ENCODE measurements at regions not wholly inside any gene's neighbourhood (a gene's known extent, or its start where the extent isn't known, plus 50 kb on each side); places are given as distances from the start of the nearest gene placed in this dataset.

- no peak for DNase-seq (ENCODE audit: insufficient read length, low spot score, missing footprints)
- no peaks in the 10 kb centered on the region for H3K79me2 ChIP-seq (ENCODE audit: insufficient read depth, low read length)
- TF ChIP-seq, protein P1, sequence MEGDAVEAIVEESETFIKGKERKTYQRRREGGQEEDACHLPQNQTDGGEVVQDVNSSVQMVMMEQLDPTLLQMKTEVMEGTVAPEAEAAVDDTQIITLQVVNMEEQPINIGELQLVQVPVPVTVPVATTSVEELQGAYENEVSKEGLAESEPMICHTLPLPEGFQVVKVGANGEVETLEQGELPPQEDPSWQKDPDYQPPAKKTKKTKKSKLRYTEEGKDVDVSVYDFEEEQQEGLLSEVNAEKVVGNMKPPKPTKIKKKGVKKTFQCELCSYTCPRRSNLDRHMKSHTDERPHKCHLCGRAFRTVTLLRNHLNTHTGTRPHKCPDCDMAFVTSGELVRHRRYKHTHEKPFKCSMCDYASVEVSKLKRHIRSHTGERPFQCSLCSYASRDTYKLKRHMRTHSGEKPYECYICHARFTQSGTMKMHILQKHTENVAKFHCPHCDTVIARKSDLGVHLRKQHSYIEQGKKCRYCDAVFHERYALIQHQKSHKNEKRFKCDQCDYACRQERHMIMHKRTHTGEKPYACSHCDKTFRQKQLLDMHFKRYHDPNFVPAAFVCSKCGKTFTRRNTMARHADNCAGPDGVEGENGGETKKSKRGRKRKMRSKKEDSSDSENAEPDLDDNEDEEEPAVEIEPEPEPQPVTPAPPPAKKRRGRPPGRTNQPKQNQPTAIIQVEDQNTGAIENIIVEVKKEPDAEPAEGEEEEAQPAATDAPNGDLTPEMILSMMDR (IDR thresholded peaks at IDR 0.05; ENCODE audit: extremely low read depth, low read depth, low read length): no peak
- no peak overlapping the region for H3K27ac ChIP-seq (ENCODE audit: low read depth, low read length)
- no peak overlapping the region for H2AFZ ChIP-seq (ENCODE audit: low read length)
- no peaks in the 10 kb centered on the region for H4K20me1 ChIP-seq (ENCODE audit: insufficient read depth, low read length)
- no peaks in the 10 kb centered on the region for H3K9me3 ChIP-seq (ENCODE audit: low read depth, low read length)
- H3K27me3 ChIP-seq (ENCODE audit: insufficient read depth, low read length): no peaks in the 10 kb centered on the region
- no peaks in the 10 kb centered on the region for H3K36me3 ChIP-seq (ENCODE audit: insufficient read depth, low read length)
- H3K4me1 ChIP-seq (ENCODE audit: insufficient read depth, low read length): no peaks in the 10 kb centered on the region
- no peak overlapping the region for H3K4me2 ChIP-seq (ENCODE audit: insufficient read depth, low read length)
- no peak overlapping the region for H3K4me3 ChIP-seq (ENCODE audit: insufficient read depth, low read length)
Measured at GRCh38 chr2:126801473-126801872, 97.2 kb upstream of the TEX51 start.

- H3K4me2 ChIP-seq (ENCODE audit: insufficient read depth, low read length): no peak overlapping the region
- H4K20me1 ChIP-seq (ENCODE audit: insufficient read depth, low read length): no peaks in the 10 kb centered on the region
- H3K27ac ChIP-seq (ENCODE audit: low read depth, low read length): no peak overlapping the region
- no peaks in the 10 kb centered on the region for H3K27me3 ChIP-seq (ENCODE audit: insufficient read depth, low read length)
- no peaks in the 10 kb centered on the region for H3K79me2 ChIP-seq (ENCODE audit: insufficient read depth, low read length)
- TF ChIP-seq, protein P1 (IDR thresholded peaks at IDR 0.05; ENCODE audit: extremely low read depth, low read depth, low read length): no peak
- no peaks in the 10 kb centered on the region for H3K9me3 ChIP-seq (ENCODE audit: low read depth, low read length)
- DNase-seq (ENCODE audit: insufficient read length, low spot score, missing footprints): no peak
- H3K36me3 ChIP-seq (ENCODE audit: insufficient read depth, low read length): no peaks in the 10 kb centered on the region
- H3K4me1 ChIP-seq (ENCODE audit: insufficient read depth, low read length): no peaks in the 10 kb centered on the region
- no peak overlapping the region for H2AFZ ChIP-seq (ENCODE audit: low read length)
- no peak overlapping the region for H3K4me3 ChIP-seq (ENCODE audit: insufficient read depth, low read length)
Measured at GRCh38 chr2:126802316-126802715, 96.4 kb upstream of the TEX51 start.

DNA sequence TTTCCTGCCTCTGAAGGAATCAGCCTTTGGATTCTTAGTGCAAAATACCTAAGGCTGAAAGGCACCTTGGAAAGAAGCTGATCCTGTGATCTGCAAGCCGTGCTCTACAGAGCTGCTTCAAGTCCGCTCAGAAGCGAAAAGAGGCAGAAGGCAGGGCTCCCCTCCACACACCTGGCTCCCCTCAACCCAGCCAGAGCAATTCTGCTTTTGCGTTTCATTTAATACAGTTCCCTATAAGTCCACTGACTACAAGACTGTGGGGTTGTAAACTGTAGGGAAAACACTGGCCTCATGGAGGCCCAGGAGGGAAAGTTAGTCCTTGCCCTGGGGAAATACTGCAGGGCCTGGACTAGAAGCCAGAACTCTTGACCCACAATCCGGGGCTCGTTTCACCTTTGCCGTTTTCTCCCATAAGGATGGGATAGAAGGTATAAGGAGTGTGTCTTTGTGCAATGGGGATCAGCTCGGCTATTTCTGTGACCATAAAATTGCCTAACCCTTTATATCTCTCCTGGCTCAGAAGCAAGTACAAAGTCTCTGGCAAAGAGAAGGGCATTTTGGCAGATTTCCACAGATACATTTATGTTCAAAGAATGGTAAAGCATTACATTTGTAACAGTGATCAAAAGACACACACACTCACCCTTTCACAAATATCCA is 95.8 kb upstream of the TEX51 start:
- H3K4me1 ChIP-seq (ENCODE audit: insufficient read depth, low read length): no peaks in the 10 kb centered on the region
- H3K79me2 ChIP-seq (ENCODE audit: insufficient read depth, low read length): no peaks in the 10 kb centered on the region
- no peak overlapping the region for H2AFZ ChIP-seq (ENCODE audit: low read length)
- TF ChIP-seq, protein P1 (IDR thresholded peaks at IDR 0.05; ENCODE audit: extremely low read depth, low read depth, low read length): no peak
- no peak overlapping the region for H3K4me3 ChIP-seq (ENCODE audit: insufficient read depth, low read length)
- no peaks in the 10 kb centered on the region for H3K36me3 ChIP-seq (ENCODE audit: insufficient read depth, low read length)
- no peaks in the 10 kb centered on the region for H3K9me3 ChIP-seq (ENCODE audit: low read depth, low read length)
- H3K27me3 ChIP-seq (ENCODE audit: insufficient read depth, low read length): no peaks in the 10 kb centered on the region
- H3K4me2 ChIP-seq (ENCODE audit: insufficient read depth, low read length): no peak overlapping the region
- DNase-seq (ENCODE audit: insufficient read length, low spot score, missing footprints): no peak
- no peak overlapping the region for H3K27ac ChIP-seq (ENCODE audit: low read depth, low read length)
- no peaks in the 10 kb centered on the region for H4K20me1 ChIP-seq (ENCODE audit: insufficient read depth, low read length)

GRCh38 chr2:126803434-126803775 is 95.3 kb upstream of the TEX51 start:
- H3K4me1 ChIP-seq (ENCODE audit: insufficient read depth, low read length): no peaks in the 10 kb centered on the region
- no peak overlapping the region for H3K4me2 ChIP-seq (ENCODE audit: insufficient read depth, low read length)
- TF ChIP-seq, protein P1 (IDR thresholded peaks at IDR 0.05; ENCODE audit: extremely low read depth, low read depth, low read length): no peak
- no peaks in the 10 kb centered on the region for H3K36me3 ChIP-seq (ENCODE audit: insufficient read depth, low read length)
- no peaks in the 10 kb centered on the region for H3K27me3 ChIP-seq (ENCODE audit: insufficient read depth, low read length)
- H3K9me3 ChIP-seq (ENCODE audit: low read depth, low read length): no peaks in the 10 kb centered on the region
- H3K27ac ChIP-seq (ENCODE audit: low read depth, low read length): no peak overlapping the region
- no peaks in the 10 kb centered on the region for H3K79me2 ChIP-seq (ENCODE audit: insufficient read depth, low read length)
- no peak overlapping the region for H2AFZ ChIP-seq (ENCODE audit: low read length)
- no peak overlapping the region for H3K4me3 ChIP-seq (ENCODE audit: insufficient read depth, low read length)
- no peak for DNase-seq (ENCODE audit: insufficient read length, low spot score, missing footprints)
- no peaks in the 10 kb centered on the region for H4K20me1 ChIP-seq (ENCODE audit: insufficient read depth, low read length)

All from osteoblast (primary cell).